GM12878 (cell line): ENCODE measurements at regions not wholly inside any gene's neighbourhood (a gene's known extent, or its start where the extent isn't known, plus 50 kb on each side); places are given as distances from the start of the nearest gene placed in this dataset.

Experiments
- ATAC-seq: fragments of 200-7000 bp; cut with Tn5 transposase; 3 replicates; pipeline ENCODE4 v1.9.1; 2020; ENCODE audit warnings: mild to moderate bottlenecking, moderate library complexity
- BruUV-seq: library from RNA; stranded (reverse); fragments of 400-500 nt; replicated peaks from 2 replicates; lab custom pipeline; 2021; lab: Mats Ljungman, UMichigan
- CTCF ChIA-PET: fragments of 300-600 bp; sonication (Branson Sonifier 250); formaldehyde crosslinking; extraction: SDS; loops from one replicate; lab custom pipeline; 2021; ENCODE audit warnings: inconsistent platforms; lab: Yijun Ruan, JAX
- POLR2A ChIA-PET: fragments of 350-600 bp; formaldehyde crosslinking; extraction: SDS; loops from one replicate; lab custom pipeline; 2021; ENCODE audit warnings: inconsistent platforms; lab: Charles Lee
- RAD21 ChIA-PET: fragments of 300-600 bp; sonication (Branson Sonifier 250); formaldehyde crosslinking; loops from one replicate; lab custom pipeline; 2023; ENCODE audit warnings: antibody characterized with exemption; ENCODE audit not compliant: unreplicated experiment; lab: Charles Lee
- SMC1A ChIA-PET: fragments of 300-600 bp; sonication (Branson Sonifier 250); formaldehyde crosslinking; loops from one replicate; lab custom pipeline; 2023; ENCODE audit not compliant: unreplicated experiment, uncharacterized antibody; lab: Charles Lee
- DNase-seq: peaks from one replicate; pipeline ENCODE4 v3.0.0-alpha.2; 2011; ENCODE audit warnings: low read depth, low spot score
- FAIRE-seq: peaks from 3 replicates; lab custom pipeline; 2011; peaks lifted over from hg19 to GRCh38; lab: Jason Lieb, UNC
- H2AFZ ChIP-seq: 2 replicates; pipeline ENCODE4 v1.6.0; 2011; ENCODE audit warnings: low read depth, low read length, control low read depth; ENCODE audit not compliant: control insufficient read depth
- H3K27ac ChIP-seq: 2 replicates; pipeline ENCODE4 v1.5.1; 2011; ENCODE audit warnings: control low read depth; ENCODE audit not compliant: control insufficient read depth, insufficient read depth
- H3K27me3 ChIP-seq, 2 experiments: replicated peaks in 1 of 2; 2 replicates each; pipeline versions ENCODE4 v1.6.0 to v1.6.1; 2011; ENCODE audit warnings: low read length in 1 of 2; ENCODE audit not compliant: control insufficient read depth in 2 of 2, insufficient read depth in 2 of 2
- H3K36me3 ChIP-seq, 2 experiments: 2 replicates each; pipeline ENCODE4 v1.5.1; 2011; ENCODE audit warnings: low read length in 1 of 2; ENCODE audit not compliant: control insufficient read depth in 2 of 2, insufficient read depth in 2 of 2
- H3K4me1 ChIP-seq: 2 replicates; pipeline ENCODE4 v1.6.1; 2011; ENCODE audit warnings: mild to moderate bottlenecking, low read length, moderate library complexity, mixed read lengths; ENCODE audit not compliant: control insufficient read depth, insufficient read depth
- H3K4me2 ChIP-seq: 2 replicates; pipeline ENCODE4 v1.6.0; 2011; ENCODE audit warnings: control low read depth; ENCODE audit not compliant: control insufficient read depth, insufficient read depth
- H3K4me3 ChIP-seq: fragments of 200-600 bp; sonication (generic); 2 replicates; pipeline ENCODE4 v1.5.1; 2016
- H3K79me2 ChIP-seq: 2 replicates; pipeline ENCODE4 v1.6.0; 2011; ENCODE audit warnings: low read length; ENCODE audit not compliant: control insufficient read depth, insufficient read depth
- H3K9ac ChIP-seq: 2 replicates; pipeline ENCODE4 v1.8.0; 2011; ENCODE audit warnings: low read length, control low read depth, mixed read lengths; ENCODE audit not compliant: control insufficient read depth, insufficient read depth
- H3K9me3 ChIP-seq: replicated peaks from 3 replicates; pipeline ENCODE4 v1.5.1; 2011; ENCODE audit warnings: mild to moderate bottlenecking, low read length; ENCODE audit not compliant: control insufficient read depth, insufficient read depth
- H4K20me1 ChIP-seq: 2 replicates; pipeline ENCODE4 v1.6.0; 2011; ENCODE audit not compliant: control insufficient read depth, insufficient read depth
- ASH2L ChIP-seq: fragments of 300-600, 200-600 bp; sonication (generic); IDR thresholded peaks from 2 replicates; pipeline ENCODE4 v1.6.1; 2017; ENCODE audit warnings: low read depth, mild to moderate bottlenecking, borderline replicate concordance
- ATF7 ChIP-seq: fragments of 450-650 bp; IDR thresholded peaks from 2 replicates; pipeline ENCODE4 v1.6.1; 2016; ENCODE audit warnings: low read depth, mild to moderate bottlenecking
- BACH1 ChIP-seq: fragments of 450-650 bp; IDR thresholded peaks from 2 replicates; pipeline ENCODE4 v1.6.1; 2017; ENCODE audit warnings: mild to moderate bottlenecking, borderline replicate concordance
- CBFB ChIP-seq: IDR thresholded peaks from 2 replicates; pipeline ENCODE4 v1.6.1; 2016; ENCODE audit warnings: antibody characterized with exemption, low read depth
- CBX3 ChIP-seq: fragments of 200-600 bp; sonication (generic); IDR thresholded peaks from 2 replicates; pipeline ENCODE4 v1.6.1; 2016; ENCODE audit warnings: low read depth, borderline replicate concordance
- CREB1 ChIP-seq: IDR thresholded peaks from 2 replicates; pipeline ENCODE4 v1.6.1; 2012; ENCODE audit warnings: low read depth, mild to moderate bottlenecking, inconsistent platforms
- DPF2 ChIP-seq: fragments of 450-650 bp; IDR thresholded peaks from 2 replicates; pipeline ENCODE4 v1.6.1; 2017; ENCODE audit warnings: mild to moderate bottlenecking
- EGR1 ChIP-seq, 2 experiments: IDR thresholded peaks; 1 replicate in 1 of 2; 2 replicates in 1 of 2; pipeline ENCODE4 v1.6.1; 2011 to 2012; ENCODE audit warnings: low read depth in 2 of 2, low read length in 2 of 2, borderline replicate concordance in 1 of 2, mild to moderate bottlenecking in 1 of 2, moderate library complexity in 1 of 2
- EZH2 ChIP-seq: IDR thresholded peaks from 2 replicates; pipeline ENCODE4 v1.6.1; 2012; ENCODE audit warnings: low read depth, mild to moderate bottlenecking, control low read depth, inconsistent platforms, low read length, borderline replicate concordance; ENCODE audit not compliant: control insufficient read depth
- MYB ChIP-seq: fragments of 150-350 bp; IDR thresholded peaks from 2 replicates; pipeline ENCODE4 v1.6.1; 2014; ENCODE audit warnings: mild to moderate bottlenecking, low read depth, low read length, borderline replicate concordance
- NFYA ChIP-seq: IDR thresholded peaks from 2 replicates; pipeline ENCODE4 v1.6.1; 2011; ENCODE audit warnings: low read depth, mild to moderate bottlenecking, low read length, improper control_type of control experiment, borderline replicate concordance
- PAX5 ChIP-seq: IDR thresholded peaks from 2 replicates; pipeline ENCODE4 v1.6.1; 2011; ENCODE audit warnings: low read depth, low read length, borderline replicate concordance
- SKIL ChIP-seq: fragments of 450-650 bp; IDR thresholded peaks from 2 replicates; pipeline ENCODE4 v1.6.1; 2017; ENCODE audit warnings: mild to moderate bottlenecking, low read depth, inconsistent platforms; ENCODE audit not compliant: poor library complexity, severe bottlenecking
- SREBF2 ChIP-seq: IDR thresholded peaks from 2 replicates; pipeline ENCODE4 v1.6.1; 2012; ENCODE audit warnings: mild to moderate bottlenecking, low read length
- USF1 ChIP-seq: IDR thresholded peaks from 2 replicates; pipeline ENCODE4 v1.6.1; 2011; ENCODE audit warnings: borderline replicate concordance, low read depth, mild to moderate bottlenecking, moderate library complexity, mixed read lengths, low read length; ENCODE audit not compliant: insufficient read depth; ENCODE audit errors: extremely low read length
- YBX1 ChIP-seq: fragments of 450-650 bp; IDR thresholded peaks from 2 replicates; pipeline ENCODE4 v1.6.1; 2016; ENCODE audit warnings: antibody characterized with exemption
- ZNF207 ChIP-seq: fragments of 450-650 bp; IDR thresholded peaks from 2 replicates; pipeline ENCODE4 v1.6.1; 2014; ENCODE audit warnings: antibody characterized with exemption, mild to moderate bottlenecking, borderline replicate concordance
- WGBS: methylation state at CpG from one replicate; pipeline ENCODE4 v1.1.6; 2016; ENCODE audit warnings: low lambda C conversion rate; ENCODE audit not compliant: insufficient replicate concordance, insufficient coverage; ENCODE audit errors: missing lambda C conversion rate; 5-methylcytosine and 5-hydroxymethylcytosine counted together
- in situ Hi-C: fragments of 300-500 bp; cut with MboI; formaldehyde crosslinking; loops from 9 replicates; pipeline ENCODE4 v1.14.3; 2018; ENCODE audit warnings: mixed read lengths
- intact Hi-C: fragments of 100-400 bp; cut with micrococcal nuclease; formaldehyde crosslinking; loops from one replicate; pipeline ENCODE4 v1.14.2; 2022; ENCODE audit not compliant: unreplicated experiment

GRCh38 chr12:17104801-17105200 lies 498.8 kb upstream of the LMO3 start:
- DNase-seq (no peak), FAIRE-seq (no peak), ATAC-seq (no peak)
- SMC1A ChIA-PET, result no interaction called here
- intact Hi-C loops (no loop called here), in situ Hi-C loops (no loop called here)
- H3K4me1 ChIP-seq, result no peaks in the 10 kb centered on the region
- H3K79me2 ChIP-seq, result no peaks in the 10 kb centered on the region
- H3K9ac ChIP-seq, result no peak overlapping the region
- POLR2A ChIA-PET, result no interaction called here
- no peak overlapping the region for H3K27ac ChIP-seq
- no peaks in the 10 kb centered on the region for H4K20me1 ChIP-seq
- H3K9me3 ChIP-seq, result no peaks in the 10 kb centered on the region
- BruUV-seq, result no TSS peak
- no peak overlapping the region for H3K4me3 ChIP-seq
- RAD21 ChIA-PET, result no interaction called here
- no peaks in the 10 kb centered on the region for H3K36me3 ChIP-seq
- H2AFZ ChIP-seq, result no peak overlapping the region
- H3K4me2 ChIP-seq, result no peak overlapping the region
- no peaks in the 10 kb centered on the region for H3K27me3 ChIP-seq
- TF ChIP-seq CREB1 (no peak), EGR1 (IDR thresholded peaks at IDR 0.05; ENCODE audit: borderline replicate concordance in 1 of 2, low read depth in 2 of 2, low read length in 2 of 2) (no peak), CBFB (no peak), MYB (no peak), SREBF2 (no peak), ASH2L (no peak), NFYA (no peak), EZH2 (no peak), SKIL (no peak), USF1 (no peak), ZNF207 (no peak), BACH1 (no peak), DPF2 (no peak), ATF7 (no peak), CBX3 (no peak), PAX5 (no peak), YBX1 (no peak)
- 47% methylated on average over 2 of the region's 2 CpGs for WGBS
- CTCF ChIA-PET, result no interaction called here
